HG03066 (cell line): ENCODE measurements at regions not wholly inside any gene's neighbourhood (a gene's known extent, or its start where the extent isn't known, plus 50 kb on each side); places are given as distances from the start of the nearest gene placed in this dataset.

Experiments used
- ATAC-seq: cut with Tn5 transposase; IDR thresholded peaks from one replicate; pipeline ENCODE4 v1.9.1; 2021; ENCODE audit warnings: low read depth; ENCODE audit not compliant: unreplicated experiment

DNA sequence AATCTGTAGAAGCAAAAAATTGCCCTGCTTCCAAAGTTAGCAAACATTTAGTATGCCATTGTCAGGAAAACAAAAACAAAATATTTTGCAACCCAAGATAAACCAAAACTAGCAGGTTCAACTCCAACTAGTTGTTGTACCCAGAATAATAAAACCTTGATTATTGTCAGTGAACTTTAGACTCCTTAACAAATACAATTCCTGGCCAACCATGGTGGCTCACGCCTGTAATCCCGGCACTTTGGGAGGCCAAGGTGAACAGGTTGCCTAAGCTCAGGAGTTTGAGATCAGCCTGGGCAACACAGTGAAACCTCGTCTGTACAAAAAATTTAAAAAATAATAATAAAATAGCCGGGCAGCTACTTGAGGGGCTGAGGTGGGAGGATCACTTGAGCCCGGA is 53.6 kb upstream of the EPCAM start:
- no peak for ATAC-seq

DNA sequence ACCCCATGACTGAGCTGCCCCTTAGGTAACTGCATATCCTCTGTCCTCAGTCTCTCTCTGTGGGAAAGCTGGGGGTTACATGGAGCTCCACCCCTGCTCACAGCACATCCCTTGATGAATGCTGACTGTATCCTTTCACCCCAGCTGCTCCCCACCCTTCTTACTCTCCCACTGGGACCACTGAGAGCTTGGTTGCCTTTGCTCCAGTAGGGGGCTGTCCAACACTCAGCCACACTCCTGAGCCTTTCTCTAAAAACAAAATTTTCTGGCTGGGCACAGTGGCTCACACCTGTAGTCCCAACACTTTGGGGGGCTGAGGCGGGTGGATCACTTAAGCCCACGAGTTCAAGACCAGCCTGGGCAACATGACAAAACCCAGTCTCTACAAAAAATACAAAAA is 55.4 kb upstream of the EPCAM start:
- no peak for ATAC-seq

DNA sequence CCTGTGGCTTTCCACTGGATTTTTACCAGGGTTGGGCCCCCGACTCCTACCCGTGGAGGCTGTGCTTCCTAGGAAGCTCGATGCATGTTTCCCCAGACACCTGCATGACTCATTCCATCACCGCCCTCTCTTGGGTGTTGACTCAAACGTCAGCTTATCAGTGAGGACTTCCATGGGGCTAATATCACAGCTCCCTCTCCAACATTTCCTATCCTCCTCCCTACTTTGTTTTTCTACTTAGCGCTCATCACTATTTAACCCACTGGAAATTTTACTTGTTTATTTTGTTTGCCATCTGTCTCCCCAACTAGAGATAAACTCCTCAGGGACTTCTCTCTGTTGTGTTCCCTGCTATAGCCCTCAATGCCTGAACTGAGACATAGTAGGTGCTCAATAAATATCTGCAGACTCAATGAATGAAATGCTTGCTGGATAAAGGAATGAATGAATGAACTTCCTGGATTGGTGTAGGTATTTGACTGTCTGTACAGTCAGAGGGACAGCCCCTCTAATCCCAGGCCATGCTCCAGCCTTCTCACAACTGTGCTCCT is 55.9 kb upstream of the EPCAM start:
- no peak for ATAC-seq

DNA sequence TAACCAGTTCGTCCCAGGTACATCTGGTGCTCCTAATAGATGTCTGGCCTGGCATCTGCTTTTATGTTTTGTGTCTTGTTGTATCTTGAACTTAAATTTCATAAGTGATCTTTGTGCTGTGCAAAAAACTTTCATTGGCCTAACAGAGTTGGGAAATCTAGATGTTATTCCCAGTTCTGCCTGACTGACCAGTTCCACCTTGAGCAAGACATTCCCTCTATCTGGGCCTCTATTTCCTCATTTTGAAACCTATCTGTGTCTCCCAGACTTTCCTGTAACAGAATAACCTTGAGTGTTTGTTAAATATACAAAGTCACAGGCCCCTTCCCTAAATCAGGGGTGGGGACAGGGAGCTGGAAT is 56.6 kb upstream of the EPCAM start:
- no peak for ATAC-seq

DNA sequence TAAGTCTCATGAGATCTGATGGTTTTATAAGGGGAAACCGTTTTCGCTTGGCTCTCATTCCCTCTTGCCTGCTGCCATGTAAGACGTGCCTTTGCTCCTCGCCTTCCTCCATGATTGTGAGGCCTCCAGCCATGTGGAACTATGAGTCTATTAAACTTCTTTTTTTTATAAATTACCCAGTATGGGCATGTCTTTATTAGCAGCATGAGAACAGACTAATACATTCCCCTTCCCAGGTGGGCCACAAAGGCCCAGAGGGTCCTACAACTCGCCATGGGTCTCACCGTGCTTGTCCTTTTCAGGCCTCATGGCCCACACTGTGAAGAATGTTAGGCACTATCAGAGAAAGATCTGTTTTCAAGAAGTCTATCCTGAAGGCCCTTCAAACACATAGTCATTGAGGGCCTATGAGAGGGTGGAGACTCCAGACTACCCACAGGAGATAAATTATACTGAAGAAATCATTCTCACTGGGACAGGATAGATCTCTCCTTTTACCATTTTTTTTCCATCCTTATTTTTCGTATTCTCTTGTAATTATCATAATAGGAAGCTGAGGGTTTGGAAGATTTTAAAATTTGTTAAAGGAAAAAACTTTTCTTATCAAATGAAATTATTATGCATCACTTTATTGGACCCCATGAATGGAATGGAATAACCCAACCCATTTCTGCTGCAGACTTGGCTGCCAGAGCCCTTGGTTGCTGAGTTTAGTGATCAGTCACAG is 57.2 kb upstream of the EPCAM start:
- no peak for ATAC-seq

DNA sequence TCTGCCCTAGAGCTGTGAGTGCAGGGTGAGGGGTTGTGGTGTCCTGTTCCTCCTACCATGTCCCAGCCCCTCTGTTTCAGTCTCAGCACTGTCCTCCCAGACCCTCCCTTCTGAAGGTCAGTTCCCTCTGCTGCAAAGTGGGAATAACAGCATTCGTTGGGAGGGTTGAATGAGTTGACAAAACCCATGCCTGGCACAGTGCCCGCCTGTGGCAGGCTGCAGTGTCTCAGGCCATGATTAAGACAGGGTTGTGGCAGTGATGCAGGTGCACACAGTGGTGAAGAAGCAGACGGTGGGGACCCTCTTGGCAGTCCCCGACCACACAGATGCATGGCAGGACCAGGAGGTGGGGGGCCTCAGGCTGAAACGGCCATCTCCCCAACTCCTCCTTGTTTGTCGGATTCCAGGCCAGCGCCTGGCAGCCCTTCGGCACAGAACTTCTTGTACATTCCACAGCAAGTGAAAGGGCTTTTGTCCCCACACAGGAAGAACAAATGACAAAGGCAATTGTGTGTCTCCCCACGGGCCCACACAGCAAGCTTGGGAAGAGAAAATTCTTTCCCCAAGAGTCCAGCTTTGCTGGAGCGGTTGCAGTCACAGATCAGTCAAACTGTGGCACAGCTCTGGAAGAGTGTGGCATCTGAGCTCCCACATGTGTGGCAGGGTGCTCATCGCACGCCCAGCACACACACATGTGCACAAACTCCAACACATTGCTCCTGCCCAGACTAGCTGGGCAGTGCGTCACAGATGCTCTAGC is 58.1 kb upstream of the EPCAM start:
- ATAC-seq = peak; percentile 2

DNA sequence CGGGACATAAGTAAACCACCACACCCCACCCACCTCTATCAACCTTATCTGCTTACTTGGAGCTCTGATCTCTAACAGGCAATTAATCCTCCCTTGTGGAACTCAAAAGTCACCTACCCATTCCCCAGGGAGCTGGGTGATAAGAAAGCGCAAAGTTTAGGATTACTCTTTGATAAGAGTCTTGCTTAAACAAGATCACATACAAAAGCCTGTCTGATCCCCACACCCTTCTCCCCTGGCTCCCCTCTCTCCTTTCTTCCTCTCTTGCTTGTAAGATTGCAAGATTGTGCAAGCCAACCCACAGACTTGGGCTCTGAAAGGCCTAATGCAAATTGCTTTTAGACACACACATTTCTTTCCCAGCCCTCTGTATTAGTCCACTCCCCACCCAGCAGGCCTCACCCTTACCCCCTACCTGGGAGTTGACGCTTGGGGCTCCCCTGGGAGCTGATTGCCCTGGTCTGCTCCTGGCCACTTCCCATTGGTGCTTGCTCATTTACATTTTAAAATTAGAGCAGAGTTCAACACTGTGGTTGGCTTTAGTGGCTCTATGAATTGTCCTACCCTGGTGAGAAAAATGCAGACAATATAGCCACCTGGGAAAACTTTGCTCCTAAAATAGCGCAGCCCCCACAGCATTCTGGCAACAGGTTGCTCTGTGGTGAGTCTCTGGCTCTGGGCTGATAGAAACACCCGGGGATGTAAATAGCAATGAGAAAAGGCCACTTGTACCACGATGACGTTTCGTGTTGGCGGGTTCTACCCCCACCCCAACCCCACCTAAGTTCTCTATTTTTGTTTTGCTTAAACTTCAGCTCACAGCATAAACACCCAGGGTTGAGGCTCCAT is 58.9 kb upstream of the EPCAM start:
- ATAC-seq = peak; percentile 80

DNA sequence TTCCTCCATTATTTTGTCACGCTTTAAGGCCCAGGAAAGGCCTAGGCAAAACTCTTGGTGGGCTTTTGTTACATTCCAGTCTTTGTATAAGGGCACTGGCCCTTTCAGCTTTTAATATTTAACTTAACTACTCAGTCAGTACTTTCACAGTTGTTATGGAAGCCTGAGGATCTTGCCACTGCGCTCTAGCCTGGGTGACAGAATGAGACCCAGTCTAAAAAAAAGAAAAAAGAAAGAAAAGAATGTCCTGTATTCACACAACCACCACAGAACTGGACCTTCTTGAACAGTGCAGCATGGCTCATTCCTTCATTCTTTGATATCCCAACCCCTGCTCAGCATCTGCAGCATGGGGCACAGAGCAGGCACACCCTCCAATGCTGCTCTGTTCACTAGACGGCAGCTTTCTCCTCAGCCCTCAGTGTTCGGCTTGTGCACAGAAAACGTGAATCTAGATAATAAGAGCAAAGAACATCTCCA is 59.6 kb upstream of the EPCAM start:
- ATAC-seq = peak; percentile 3

DNA sequence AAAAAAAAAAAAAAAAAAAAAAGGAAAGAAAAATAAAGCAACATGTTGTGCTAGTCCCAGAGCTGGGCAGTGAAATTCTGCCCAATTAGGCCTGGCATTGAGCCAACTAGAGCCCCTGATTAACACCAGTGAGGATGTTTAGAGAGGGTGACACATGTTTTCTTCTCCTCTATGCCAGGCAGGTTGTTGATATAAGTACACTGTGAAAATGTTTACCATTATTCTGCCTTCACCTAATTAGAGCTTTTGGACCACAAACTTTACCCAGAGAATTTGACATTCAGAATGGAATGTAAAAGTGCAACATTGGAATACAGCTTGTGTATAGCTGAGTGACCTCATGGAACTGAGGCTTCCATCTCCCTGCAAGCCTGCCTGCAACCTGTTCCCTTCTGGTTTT is 62.0 kb upstream of the EPCAM start:
- ATAC-seq = no peak

DNA sequence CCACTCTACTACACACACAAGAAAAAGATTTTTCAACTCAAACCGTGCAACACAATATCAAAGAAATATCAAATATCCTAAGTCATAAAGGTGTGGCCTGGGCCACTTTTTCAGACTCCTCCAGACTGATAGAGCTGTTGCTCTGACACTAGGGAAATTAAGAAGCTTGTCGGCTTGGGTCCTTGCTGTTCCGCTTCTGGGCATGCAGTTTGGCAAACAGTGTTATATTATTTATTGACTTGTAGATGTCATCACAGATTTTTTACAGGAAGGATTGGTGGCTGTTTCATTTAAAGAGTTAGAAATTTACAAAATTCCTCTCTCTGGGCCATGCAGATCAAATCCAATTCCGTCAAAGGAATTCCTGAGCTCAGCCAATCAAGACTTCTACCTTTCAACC is 64.5 kb upstream of the EPCAM start:
- no peak for ATAC-seq

DNA sequence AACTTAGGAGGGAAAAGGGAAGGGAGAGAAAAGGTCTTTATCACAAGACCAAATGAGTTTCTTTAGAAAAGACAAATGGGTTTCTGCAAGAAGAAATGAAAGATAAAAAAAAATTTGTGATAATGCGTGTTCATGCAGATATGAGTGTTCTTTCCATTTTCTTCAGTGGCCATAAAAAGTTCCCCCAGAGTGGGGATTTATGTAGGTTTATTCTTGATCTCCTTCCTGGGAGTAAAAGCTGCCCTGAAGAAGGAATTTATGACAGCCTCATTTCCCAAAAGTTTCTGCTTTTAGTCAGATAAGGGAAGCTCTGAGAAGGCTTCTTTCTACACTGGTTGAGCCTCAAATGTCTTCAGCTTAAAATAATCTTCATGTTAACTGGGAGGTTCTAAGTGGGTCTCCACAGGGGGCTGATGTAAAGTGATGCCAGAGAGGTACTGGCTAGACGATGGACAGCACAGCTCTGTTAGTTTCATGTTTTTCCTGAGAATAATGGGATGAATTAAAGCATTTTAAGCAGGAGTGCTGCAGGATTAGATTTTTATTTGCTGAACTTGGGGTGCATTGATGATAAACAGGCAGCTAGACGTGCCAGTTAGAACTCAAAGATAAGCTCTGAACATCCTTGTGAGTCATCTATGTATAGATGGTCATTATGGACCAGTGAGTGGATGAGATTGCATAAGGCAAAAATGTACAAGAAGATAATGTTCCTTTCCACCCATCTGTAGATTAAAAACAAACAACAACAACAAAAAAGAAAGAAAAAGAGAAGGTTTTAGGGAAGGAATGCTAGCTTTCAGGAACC is 65.6 kb upstream of the EPCAM start:
- ATAC-seq = no peak

DNA sequence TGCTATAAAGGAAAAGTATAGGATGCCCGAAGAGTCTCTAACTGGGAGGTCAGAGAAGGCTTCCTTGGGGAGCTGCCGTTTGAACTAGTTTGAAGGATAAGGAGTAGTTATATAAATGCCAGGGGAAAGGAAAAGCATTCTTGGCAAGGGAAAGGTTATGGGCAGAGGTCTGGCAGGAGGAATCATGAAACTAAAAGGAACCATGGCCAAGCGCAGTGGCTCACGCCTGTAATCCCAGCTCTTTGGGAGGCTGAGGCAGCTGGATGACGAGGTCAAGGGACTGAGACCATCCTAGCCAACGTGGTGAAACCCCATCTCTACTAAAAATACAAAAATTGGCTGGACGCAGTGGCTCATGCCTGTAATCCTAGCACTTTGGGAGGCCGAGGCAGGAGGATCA is 66.8 kb upstream of the EPCAM start:
- ATAC-seq = no peak

DNA sequence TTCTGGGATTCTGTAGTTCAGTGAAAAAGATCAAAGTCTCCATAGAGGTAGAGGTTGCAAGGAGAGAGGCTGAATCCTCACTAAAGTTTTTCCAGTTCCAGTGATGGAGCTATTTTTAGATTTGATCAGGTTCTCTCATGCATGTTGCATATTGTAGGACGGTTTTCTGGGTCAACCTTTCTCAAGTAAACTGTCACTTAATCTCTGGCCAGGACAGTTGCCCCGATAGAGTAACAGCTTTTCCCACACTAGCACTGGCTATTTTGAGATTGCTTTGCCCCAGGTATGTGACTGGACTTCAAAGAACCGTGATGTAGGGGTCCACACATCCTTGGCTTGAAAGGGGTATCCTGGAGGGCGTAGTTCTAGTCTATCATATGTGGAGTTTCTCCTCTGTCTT is 67.4 kb upstream of the EPCAM start:
- ATAC-seq = no peak

DNA sequence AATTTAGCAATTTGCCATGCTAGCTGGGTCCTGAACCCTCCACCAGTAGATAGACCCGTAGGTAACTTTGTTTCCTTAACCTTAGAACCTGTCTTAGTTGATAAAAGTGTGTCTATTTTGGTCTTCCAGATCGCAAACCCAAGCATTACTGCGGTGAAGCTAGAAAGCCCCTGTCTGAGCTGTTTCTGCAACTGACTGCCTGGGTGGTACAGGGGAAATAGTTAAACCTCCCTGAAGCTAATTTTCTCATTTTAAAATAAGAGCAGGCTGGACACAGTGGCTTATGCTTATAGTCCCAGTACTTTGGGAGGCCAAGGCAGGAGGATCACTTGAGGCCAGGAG is 67.9 kb upstream of the EPCAM start:
- ATAC-seq = peak; percentile 61

DNA sequence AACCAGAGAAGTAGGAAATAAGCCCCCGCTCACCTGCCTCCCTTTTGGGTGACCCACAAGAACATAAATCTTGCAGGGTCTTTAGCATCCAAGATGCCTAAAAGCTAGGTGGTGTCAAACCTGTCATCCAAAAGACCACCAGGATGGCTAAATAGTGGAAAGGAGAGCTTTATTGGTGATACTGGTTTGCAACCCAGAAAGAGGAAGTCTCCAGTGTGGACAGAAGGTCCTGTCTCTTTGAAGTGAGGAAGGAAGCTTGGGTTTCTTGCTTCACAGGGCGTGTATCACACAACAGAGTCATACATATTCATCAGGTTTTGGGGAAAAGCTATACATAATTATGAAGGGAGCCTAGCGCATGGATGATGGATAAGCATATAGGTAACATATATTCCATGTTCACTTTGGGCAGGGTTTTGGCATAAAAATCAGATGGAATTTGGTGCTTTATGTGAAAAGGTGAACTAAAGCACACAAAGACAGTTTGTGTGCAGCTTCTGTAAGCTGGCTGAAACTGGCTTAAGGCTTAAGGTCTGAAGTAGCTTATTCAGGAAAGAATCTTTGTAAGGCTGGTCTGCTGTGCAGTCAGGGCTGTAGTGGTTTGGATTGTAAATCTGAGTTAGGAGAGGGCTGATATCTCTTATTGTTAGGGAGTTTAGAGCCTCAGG is 68.4 kb upstream of the EPCAM start:
- ATAC-seq = peak; percentile 74

DNA sequence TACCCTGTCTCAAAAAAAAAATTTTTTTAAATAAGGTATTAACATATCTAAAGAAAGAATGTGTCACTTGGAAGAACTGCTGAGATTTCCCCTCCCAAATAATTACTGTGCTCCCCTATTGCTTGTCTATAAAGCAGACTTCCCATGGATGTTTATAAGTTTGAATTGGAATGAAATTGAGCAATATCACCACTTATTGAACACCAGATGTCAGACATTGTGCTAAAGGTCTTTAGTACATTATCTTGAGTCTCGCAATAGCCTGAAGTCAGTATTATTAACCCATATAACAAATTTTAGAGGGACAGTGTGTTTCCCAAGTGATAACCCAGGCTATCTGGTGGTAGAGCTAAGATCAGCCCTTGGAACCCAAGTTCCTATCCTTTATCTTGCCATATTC is 69.0 kb upstream of the EPCAM start:
- no peak for ATAC-seq

DNA sequence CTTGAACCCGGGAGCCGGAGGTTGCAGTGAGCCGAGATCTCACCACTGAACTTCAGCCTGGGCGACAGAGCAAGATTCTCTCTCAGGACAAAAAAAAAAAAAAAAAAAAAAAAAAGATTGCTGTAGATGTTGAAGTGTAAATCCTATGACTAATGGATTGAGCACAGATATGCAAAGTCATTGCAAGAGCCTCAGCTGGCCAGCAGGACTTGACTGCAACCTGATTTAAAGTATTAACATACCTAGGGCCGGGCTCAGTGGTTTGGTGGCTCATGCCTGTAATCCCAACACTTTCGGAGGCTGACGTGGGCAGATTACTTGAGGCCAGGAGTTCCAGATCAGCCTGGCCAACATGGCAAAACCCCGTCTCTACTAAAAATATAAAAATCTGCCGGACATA is 69.6 kb upstream of the EPCAM start:
- no peak for ATAC-seq

DNA sequence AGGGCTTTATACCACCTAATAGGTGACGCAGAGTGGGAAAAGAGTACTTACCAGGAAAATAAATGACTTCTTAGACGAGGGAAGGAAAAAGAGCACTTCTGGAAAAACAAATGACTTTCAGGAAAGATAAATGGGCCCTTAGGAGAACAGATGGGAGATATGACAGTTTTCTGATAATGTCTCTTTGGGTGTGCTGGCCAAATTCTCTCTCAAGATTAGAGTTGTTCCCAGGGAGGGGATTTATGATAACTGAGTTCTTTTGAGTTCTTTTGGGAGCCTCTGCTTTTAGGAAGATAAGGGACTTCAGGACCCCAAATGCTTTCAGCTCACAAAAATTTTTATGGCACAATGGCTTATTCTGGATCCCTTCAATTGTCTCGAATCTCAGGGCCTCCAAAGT is 70.3 kb upstream of the EPCAM start:
- ATAC-seq = no peak

DNA sequence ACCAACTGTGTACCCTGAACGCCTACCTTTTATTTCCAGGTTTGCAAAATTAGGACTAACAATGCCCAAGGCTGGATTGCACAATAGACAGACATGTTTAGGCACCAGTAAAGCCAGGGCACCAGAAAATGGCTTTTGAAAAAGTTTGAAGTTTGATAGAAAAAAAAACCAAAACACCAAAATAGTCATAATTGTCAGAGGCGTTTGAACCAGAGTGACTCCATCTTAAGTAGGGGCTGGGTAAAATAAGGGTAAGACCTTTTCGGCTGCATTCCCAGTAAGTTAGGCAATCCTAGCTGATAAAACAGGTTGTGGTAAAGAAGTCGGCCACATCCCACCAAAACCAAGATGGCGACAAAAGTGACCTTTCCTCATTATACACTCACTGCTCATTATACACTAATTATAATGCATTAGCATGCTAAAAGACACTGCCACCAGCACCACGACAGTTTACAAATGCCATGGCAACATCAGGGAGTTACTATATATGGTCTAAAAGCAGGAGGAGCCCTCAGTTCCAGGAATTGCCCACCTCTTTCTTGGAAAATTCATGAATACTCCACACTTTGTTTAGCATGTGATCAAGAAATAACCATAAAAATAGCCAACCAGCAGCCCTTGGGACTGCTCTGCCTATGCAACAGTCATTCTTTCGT is 71.2 kb upstream of the EPCAM start:
- no peak for ATAC-seq
